GM19395 (cell line): ENCODE measurements at regions not wholly inside any gene's neighbourhood (a gene's known extent, or its start where the extent isn't known, plus 50 kb on each side); places are given as distances from the start of the nearest gene placed in this dataset.

Source experiments
- ATAC-seq: cut with Tn5 transposase; IDR thresholded peaks from one replicate; pipeline ENCODE4 v1.9.1; 2021; ENCODE audit warnings: mild to moderate bottlenecking, moderate library complexity; ENCODE audit not compliant: unreplicated experiment

DNA sequence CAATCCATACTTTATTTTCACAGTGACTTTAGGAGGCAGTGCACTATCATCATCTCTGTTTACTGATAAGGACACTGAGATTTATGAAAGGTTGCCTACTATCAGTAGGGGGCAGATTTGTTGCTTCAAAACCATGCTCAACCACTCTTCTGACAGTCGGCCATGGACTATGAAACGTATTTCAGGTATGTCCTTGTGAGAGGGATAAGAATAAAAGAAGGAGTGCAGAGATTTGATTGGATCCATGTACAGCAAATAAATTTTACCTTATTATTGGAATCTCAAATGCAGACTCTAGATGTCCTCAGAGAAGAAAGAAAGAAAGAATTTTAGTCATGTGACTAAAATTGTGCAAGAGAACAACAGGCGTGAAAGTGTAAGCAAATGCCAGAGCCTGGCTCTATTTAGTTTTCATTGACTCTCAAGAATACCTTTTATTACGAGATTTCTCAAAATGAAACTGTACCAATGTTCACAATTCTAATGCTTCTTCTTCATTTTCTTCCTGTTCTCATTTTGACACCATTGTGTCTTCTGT, 296.6 kb upstream of the RASA1 start:
- peak; percentile 72 for ATAC-seq

DNA sequence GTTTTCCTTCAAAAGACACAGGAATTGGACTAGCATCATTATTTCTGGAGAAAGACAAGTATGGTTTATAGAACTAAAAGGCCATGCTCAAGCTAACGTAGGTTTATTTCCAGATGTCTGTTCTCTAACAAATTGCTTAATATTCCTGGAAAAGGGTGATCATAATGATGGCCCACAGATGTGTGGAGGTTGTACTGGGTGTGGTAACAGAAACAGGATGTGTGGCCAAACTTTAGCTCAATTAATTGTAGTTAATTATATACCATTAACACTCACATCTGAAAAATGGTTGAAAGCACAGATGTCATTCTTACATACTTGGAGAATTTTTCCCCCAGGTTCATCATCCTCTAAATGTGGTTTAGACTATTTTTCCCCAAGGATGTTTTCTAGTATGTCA, 292.7 kb upstream of the RASA1 start:
- ATAC-seq, result no peak

DNA sequence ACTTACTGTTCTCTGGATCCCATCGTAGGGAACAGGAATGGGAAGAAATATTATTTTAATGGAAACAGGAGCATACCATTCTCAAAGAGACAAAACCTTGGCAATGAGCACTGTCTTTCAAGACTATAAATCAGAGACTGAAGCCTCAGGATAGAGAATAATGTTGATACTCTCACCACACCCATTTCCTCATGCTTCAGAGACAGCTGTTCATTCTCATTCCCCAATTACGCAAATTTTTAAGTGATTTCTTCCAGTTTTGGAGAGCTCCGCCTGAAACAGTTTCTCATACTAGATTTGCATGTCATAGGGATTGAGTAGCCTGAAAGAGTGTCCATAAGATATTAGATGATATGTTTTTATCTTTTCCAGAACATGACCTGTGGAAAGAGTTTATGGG, 290.5 kb upstream of the RASA1 start:
- ATAC-seq, result no peak

DNA sequence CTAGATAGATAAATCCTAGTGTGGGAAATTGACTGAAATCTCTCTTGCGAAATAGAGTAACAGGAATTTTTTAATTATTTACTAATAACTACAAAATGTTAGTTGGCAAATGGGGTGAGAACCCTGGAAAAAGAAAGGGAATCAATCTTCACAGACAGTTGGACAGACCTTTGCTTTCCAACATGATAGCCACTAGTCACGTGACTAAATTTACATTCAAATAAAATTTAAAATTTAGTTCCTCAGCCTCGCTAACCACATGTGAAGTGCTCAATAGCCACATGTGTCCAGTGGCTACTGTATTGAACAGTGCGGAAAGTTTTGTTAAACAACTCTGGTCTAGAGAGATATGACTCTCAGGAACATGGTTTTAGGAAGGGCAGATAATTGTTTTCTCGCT, 289.9 kb upstream of the RASA1 start:
- no peak for ATAC-seq

DNA sequence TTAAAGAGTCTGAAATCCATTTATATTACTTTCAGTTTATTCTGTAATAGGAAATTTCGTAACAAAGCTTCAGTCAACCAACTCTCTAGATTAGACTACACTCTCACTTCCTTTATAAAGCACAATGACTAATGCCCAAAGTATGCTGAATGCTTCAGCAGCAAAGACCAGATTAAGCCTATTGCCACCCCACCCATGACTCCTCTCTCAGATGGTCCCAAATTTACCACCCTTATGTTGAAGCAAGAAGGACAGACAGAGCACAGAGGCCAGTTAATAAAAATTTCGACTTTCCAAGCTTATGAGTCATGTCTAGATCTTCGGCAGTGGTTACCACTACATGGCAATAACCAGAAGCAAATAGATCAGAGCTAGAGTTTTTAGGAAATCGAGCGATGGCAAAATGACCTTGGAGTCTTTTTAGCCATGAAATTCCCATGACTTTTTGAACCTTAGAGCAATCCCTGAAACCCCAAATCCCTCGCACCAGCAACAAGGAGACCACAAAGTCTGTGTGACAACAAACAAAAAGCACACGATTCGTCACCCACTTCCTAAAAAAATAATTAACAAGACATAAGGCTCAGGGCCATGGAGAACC, 287.8 kb upstream of the RASA1 start:
- peak; percentile 72 for ATAC-seq

DNA sequence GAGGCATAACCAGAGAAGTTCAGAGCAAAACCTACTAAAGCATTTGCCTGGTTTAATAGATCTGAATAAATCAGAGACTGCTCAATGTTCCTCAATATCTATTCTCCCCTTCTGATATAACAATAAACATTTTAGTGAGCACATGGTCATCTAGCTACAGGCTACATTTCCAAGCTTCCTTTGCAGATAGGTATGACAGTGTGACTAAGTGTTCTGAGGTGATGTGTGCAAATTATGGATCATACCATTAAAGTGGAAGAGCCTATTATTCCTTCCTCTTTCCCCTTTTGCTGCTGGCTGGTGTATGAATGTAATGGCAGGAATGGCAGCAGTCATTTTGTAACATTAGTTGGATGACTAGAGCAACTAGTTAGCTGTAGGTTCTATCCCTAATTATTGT, 285.8 kb upstream of the RASA1 start:
- ATAC-seq, result no peak

DNA sequence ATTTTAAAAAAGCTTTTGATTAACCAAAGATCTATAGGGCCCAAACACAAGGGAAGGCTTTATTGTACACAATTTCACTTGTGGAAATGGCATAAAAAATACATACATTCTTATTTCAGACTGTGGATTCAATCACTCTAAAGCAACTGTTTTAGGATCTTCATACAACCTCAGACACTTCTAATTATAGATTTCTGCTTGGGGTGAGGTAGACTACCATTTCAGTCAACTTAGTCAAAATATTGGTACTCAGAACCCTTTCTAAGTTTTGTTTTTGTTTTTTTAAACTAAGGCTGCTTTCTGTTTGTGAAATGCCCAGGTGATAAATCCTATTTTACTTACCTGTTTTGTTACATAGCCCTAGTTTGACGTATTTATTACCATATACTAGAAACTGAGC, 284.5 kb upstream of the RASA1 start:
- no peak for ATAC-seq

DNA sequence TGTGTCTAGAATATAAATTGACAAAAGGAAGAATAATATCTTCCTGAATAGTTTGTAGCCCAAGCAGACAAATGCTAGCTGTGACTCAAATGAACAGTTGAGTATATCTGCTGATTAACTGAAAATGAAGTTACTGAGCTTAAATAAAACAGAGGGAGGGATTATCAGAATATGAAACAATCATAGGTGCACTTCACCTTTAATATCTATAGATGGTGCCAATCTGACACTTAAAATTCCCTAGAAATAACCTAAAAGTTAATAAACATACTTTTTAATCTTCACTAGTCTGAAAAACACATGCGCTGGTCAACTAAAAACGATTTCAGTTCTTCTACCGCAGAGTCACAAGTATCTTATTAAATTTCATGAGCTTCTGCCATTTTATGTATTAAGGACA, 280.8 kb upstream of the RASA1 start:
- no peak for ATAC-seq

DNA sequence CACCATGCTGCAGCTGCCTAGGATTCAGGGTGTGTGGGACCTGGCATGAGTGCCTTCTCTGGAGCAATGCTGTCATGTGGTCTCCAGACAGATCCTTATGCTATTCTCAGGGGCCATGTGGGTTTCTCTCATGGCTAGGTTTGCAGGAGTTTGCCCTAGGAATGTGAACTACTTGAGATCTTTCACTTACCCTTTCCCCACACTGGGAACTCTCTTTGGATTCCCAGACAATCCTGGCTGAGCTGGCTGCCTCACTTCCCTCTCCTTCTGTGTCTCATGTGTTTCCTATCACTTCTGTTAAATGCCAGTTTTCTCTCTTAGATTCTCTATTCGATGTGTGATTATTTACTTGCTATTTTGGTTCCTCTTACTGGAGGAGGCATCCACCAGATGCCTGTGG, 270.2 kb upstream of the RASA1 start:
- ATAC-seq, result no peak

DNA sequence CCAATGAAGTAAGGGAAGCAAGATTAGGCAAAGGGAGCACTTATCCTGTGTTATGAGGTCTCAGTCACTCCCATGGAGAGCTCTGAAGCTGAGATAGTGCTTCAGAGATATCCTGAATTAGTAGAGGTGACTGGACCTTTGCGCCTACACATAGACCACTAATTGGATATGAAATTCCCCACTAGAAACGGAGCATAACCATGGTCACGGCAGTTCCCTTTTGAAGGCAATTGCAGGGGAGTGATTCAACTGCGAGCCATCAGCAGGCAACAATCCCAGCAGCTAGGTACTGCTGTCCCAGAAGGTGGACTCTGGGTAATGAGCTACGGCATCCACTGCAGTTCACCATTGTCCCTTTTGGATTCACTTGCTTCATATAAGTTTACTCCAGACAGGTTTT, 267.7 kb upstream of the RASA1 start:
- ATAC-seq, result no peak

DNA sequence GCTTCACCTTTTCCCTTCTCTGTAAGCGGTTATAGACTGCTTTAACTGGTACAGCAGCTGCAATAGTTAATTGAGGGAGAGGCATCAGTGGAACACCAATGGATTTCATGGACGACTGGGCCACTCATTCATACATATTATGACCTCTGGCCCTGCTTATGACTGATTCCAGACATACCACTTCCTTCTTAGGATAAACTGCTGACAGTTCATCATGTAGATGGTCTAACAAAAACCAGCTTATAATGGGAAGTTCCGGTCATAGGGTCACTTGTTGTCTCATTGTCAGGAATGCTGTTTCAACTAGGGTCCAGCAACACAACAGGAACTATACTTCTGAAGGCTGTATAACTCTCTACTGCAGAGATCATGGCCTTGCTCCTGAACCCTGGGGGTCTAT, 265.2 kb upstream of the RASA1 start:
- no peak for ATAC-seq

DNA sequence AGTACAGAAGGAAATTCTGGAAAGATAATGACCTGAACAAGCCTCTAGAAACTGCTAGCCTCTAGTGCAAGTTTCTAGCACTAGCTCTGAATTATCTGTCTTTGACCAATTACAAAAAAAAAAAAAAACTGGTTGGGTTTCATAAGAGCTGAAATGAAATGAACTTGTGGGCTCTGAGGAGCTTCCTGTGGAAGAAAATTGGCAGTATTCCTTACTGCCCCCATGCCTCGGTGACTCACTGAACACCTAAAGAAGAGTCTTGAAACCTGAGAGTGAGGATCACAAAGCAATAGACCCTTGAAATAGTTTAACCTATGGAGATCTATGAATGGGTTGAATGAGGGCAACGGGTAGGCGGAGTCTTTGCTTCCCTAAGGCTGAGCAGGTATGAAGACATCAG, 263.6 kb upstream of the RASA1 start:
- ATAC-seq, result no peak

DNA sequence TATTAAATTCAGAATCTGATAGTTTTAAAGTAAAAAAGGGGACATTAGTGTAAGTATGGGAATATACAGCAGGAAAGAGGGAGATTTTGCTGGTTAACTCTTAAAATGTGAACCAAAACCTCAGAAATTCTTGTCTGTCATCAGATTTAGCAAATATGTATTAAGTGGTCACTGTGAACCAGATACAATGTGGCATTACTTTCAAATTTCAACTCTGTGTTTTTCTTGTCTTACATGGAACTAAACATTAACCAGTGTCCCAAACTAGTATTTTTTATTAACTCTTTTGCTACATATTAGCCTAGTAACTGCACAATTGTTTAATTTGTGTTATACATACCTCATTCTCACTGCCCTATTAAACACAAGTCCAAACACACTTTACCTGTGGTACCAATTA, 259.9 kb upstream of the RASA1 start:
- no peak for ATAC-seq

DNA sequence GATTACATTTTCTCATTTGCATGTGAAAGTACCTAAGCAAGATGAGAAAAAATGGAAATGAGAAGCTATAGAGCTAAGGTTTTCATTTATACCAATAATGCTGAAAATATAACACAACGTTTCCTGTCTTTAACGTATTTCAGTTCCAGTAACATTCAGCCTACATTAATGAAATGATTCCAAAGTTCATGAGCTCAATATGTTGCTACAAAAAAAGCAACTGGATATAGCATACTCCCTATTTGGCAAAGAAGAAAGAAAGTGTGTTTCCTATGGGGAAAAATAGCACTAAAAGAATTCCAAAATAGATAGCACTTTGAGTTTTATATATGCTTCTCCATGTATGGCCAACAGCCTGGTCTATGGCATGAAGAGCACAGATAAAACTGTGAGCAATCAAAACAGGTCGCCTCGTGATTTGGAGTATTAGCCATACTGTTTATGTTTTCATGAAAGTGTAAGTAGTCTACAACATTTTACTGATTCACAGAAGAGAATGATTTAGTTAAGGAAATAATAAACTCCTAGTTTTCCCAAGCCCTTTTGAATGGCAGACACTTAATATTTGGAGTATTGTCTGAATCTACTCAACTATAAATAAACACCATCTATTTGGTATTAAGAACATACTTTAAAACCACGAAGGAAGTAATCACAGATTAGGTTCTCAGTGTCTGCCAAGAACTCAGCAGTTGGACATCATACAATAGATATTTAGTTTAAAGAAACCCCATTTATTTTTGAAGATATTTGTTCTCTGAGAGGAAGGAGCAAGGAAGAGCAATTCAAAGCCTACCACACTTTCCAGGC, 258.7 kb upstream of the RASA1 start:
- no peak for ATAC-seq

DNA sequence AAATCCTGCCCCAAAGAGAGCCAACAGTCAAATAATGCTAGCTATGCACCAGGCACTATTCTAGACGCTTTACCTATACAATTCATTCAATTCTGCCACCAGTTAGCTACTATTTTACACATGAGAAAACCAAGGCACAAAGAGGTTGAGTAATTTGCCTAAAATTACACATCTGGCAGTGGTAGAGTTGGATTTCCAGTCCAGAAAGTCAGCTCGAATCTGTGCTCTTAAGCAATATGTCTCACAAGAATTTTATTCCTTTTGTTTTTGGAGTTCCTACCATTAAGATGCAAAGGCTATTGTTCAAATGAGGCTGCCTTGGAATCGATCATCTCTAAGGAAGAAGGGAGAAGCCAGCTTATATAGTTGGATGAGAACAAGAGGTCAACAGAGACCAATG, 256.9 kb upstream of the RASA1 start:
- no peak for ATAC-seq

DNA sequence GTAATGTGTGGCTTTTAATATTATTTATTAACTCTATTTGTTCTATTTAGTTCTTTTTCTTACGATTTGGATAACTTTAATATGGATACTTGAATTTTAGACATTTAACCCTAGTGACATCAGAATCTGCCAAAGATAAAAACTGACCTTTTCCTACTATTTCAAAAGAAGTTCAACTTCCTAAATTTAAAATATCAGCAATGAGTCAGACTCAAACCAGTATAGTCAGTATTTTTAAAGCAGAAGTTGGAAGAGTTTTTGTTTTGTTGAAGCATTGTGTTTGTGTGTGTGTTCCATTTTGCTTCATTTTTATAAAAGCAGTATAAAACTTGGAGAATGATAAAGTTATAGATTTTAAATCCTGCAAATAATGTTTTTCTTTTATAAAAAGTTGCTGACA, 251.8 kb upstream of the RASA1 start:
- no peak for ATAC-seq

DNA sequence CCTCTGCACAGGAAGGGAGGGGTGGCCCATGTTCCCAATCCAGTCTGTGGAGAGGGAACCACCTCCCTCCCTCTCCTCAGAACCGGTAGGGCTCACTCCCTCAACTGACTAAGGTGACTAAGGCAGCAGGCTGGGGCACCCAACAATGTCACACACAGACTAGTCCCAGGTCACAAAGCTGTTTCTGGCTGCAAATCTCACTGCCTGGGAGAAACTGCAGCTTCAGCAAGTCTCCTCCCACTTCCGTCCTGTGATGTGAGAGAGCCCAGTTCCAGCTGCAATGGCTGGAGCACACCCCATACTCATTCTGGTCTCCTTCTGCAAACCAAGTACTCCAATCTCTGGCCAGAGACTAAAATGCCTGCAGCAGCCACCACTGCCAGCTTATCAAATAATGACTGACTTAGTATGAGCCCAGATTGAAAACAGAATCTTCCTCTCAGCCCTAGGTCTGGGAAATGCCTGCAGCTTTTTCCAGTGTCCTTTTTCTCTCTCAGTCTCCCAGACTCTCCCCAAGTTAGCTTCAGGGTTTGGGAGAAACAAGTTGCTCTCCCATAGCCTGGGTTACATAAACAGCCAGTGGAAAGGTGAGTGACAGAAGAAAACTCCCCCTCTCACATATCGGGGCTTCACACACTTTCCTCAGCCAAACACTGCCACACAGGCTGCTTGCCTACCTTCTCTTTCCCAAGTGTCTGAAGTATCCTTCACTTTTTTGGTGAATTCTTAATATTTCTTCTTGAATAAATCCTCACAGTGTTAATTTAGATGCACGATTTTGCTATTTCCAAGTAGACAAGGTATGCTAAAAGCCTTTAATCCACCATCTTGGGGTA, 247.4 kb upstream of the RASA1 start:
- ATAC-seq, result peak; percentile 93

DNA sequence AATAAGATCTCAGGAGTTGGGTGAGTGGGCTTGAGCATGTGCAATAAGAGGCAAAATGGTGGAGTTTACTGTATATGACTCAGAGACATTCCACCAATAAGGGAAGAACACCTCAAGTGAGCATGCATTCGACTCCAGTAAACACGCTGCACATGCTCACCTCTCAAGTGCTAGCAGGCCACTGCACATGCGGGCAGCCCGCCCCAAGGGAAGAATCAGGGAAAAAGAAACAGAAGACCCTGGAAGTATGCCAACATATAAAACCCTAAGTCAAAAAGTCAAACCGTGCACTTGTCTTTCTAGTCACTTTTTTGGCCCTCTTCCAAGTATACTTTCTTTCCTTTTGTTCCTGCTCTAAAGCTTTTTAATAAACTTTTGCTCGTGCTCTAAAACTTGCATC, 245.3 kb upstream of the RASA1 start:
- no peak for ATAC-seq

DNA sequence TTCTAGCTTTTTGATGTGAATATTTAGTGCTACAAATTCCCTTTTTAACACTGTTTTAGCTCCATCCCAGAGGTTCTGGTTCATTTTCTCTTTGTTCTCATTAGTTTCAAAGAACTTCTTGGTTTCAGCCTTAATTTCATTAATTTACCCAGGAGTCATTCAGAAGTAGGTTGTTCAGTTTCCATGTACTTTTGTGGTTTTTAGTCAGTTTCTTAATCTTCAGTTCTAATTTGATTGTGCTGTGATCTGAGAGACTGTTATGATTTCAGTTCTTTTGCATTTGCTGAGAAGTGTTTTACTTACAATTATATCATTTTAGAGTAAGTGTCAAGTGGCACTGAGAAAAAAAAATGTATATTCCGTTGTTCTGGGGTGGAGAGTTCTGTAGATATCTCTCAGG, 240.1 kb upstream of the RASA1 start:
- ATAC-seq, result no peak

DNA sequence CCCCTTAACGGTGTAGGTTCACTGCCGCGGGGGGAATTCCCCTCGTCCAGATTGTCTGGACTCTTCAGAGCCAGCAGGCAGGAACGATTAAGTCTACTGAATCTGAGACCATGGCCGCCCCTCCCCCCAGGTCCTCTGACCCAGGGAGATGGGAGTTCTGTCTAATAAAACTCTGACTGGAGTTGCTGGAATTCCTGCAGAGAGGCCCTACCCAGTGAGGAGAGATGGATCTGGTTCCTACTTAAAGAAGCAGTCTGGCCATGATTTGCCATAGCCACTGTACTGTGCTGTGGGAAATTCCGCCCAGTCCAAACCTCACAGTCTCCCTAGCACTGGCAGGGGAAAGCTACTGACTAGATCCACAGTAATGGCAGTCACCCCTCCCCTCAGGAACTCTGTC, 237.7 kb upstream of the RASA1 start:
- no peak for ATAC-seq

DNA sequence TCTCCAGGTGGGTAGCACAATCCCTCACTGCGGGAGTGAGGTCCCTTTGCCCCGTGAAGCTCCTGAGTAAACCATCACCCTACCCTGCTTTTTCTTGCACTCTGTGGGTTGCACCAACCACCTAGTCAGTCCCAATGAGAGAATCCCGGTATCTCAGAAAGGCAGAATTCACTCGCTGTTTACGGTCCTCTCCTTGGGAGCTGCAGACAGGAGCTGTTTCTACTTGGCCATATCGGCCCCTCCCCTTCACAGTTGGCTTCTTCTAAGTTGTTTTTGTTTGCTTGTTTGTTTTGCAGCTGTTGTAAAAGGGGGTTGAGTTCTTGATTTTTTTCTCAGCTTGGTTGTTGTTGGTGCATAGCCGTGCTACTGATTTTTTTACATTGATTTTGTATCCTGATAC, 237.0 kb upstream of the RASA1 start:
- ATAC-seq, result no peak

DNA sequence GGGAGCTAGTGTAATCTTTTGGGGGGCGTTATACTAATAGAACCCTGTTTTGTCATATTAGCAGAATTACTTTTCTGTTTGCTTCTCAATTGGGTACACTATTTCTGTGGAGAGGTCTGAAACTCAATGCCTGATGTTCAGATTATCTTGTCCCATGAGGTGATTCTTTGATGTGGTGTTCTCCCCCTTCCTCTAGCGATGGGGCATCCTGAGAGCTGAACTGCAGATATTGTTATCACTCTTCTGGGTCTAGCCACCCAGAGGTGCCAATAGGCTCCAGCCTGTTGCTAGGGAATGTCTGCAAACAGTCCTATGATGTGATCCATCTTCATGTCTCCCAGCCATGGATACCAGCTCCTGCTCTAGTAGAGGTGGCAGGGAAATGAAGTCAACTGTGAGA, 233.1 kb upstream of the RASA1 start:
- ATAC-seq, result no peak
